HepG2 (cell line): ENCODE measurements at regions not wholly inside any gene's neighbourhood (a gene's known extent, or its start where the extent isn't known, plus 50 kb on each side); places are given as distances from the start of the nearest gene placed in this dataset.

ENCODE experiments used
- ATAC-seq: fragments of 200-7000 bp; cut with Tn5 transposase; 3 replicates; pipeline ENCODE4 v1.9.1; 2020; ENCODE audit warnings: mild to moderate bottlenecking, moderate library complexity
- BruUV-seq: library from RNA; stranded (reverse); fragments of 400-500 nt; replicated peaks from 2 replicates; lab custom pipeline; 2021; lab: Mats Ljungman, UMichigan
- CTCF ChIA-PET: fragments of 300-600 bp; formaldehyde crosslinking; extraction: SDS; loops from one replicate; lab custom pipeline; 2021; ENCODE audit warnings: low total read pairs, inconsistent platforms, low intra/inter-chr PET ratio; lab: Yijun Ruan, JAX
- POLR2A ChIA-PET: fragments of 350-600 bp; sonication (Branson Sonifier 250); formaldehyde crosslinking; loops from one replicate; lab custom pipeline; 2020; ENCODE audit warnings: antibody characterized with exemption, inconsistent platforms; lab: Yijun Ruan, JAX
- DNase-seq: peaks from one replicate; pipeline ENCODE4 v3.0.0-alpha.2; 2015; ENCODE audit warnings: low spot score
- FAIRE-seq: peaks from 3 replicates; lab custom pipeline; 2011; peaks lifted over from hg19 to GRCh38; lab: Jason Lieb, UNC
- H2AFZ ChIP-seq: one replicate; pipeline ENCODE4 v1.6.1; 2011; ENCODE audit warnings: low read length, inconsistent platforms
- H3K27ac ChIP-seq: fragments of 300-600 bp; 3 replicates; pipeline ENCODE4 v1.8.0; 2011; ENCODE audit warnings: mixed run types, mild to moderate bottlenecking, mixed read lengths, low read length, inconsistent platforms; ENCODE audit not compliant: insufficient read depth; ENCODE audit errors: extremely low read length
- H3K27me3 ChIP-seq, 2 experiments: fragments of 200-600 bp in 1 of 2; 2 replicates in 1 of 2; 3 replicates in 1 of 2; pipeline versions ENCODE4 v1.6.0 to v1.8.0; 2011; ENCODE audit warnings: low read length in 2 of 2, mild to moderate bottlenecking in 2 of 2, moderate library complexity in 2 of 2, inconsistent platforms in 1 of 2; ENCODE audit not compliant: insufficient read depth in 2 of 2, control insufficient read depth in 1 of 2
- H3K36me3 ChIP-seq, 2 experiments: fragments of 200-600 bp in 1 of 2; replicated peaks in 1 of 2; 2 replicates in 1 of 2; 3 replicates in 1 of 2; pipeline versions ENCODE4 v1.5.1 to v1.8.0; 2011; ENCODE audit warnings: low read length in 2 of 2, inconsistent platforms in 1 of 2; ENCODE audit not compliant: insufficient read depth in 2 of 2, control insufficient read depth in 1 of 2
- H3K4me1 ChIP-seq: 2 replicates; pipeline ENCODE4 v1.5.1; 2012; ENCODE audit warnings: low read length, inconsistent platforms; ENCODE audit not compliant: insufficient read depth
- H3K4me2 ChIP-seq: 2 replicates; pipeline ENCODE4 v1.6.0; 2011; ENCODE audit warnings: low read depth, low read length, inconsistent platforms
- H3K4me3 ChIP-seq, 3 experiments: fragments of 200-600 bp in 1 of 3; sonication (generic), shearing (Covaris generic) in 1 of 3; replicated peaks in 1 of 3; 2 replicates each; pipeline ENCODE4 v1.5.1; 2011 to 2016; ENCODE audit warnings: low read length in 3 of 3, inconsistent platforms in 2 of 3, low read depth in 2 of 3, mild to moderate bottlenecking in 2 of 3, control low read depth in 1 of 3, mixed read lengths in 1 of 3; ENCODE audit not compliant: insufficient read depth in 1 of 3
- H3K79me2 ChIP-seq: one replicate; pipeline ENCODE4 v1.6.1; 2011; ENCODE audit warnings: low read length, inconsistent platforms; ENCODE audit not compliant: insufficient read depth
- H3K9ac ChIP-seq: 2 replicates; pipeline ENCODE4 v1.6.0; 2011; ENCODE audit warnings: mild to moderate bottlenecking, low read depth, low read length, inconsistent platforms; ENCODE audit not compliant: insufficient read depth
- H3K9me3 ChIP-seq: 2 replicates; pipeline ENCODE4 v1.5.1; 2012; ENCODE audit warnings: mild to moderate bottlenecking, low read length
- H4K20me1 ChIP-seq: 2 replicates; pipeline ENCODE4 v1.6.0; 2011; ENCODE audit warnings: inconsistent platforms, mild to moderate bottlenecking, low read length, moderate library complexity; ENCODE audit not compliant: insufficient read depth
- CBFB ChIP-seq: sonication (generic); formaldehyde crosslinking; IDR thresholded peaks from 2 replicates; pipeline ENCODE4 v1.4.0; 2020; ENCODE audit warnings: missing genetic modification reagents
- EP300 ChIP-seq, 3 experiments: sonication (generic) in 1 of 3; formaldehyde crosslinking in 1 of 3; IDR thresholded peaks; 2 replicates each; pipeline versions ENCODE4 v1.5.1 to v1.6.1; 2011 to 2020; ENCODE audit warnings: low read depth in 2 of 3, low read length in 2 of 3, borderline replicate concordance in 1 of 3, improper control_type of control experiment in 1 of 3, mild to moderate bottlenecking in 1 of 3, missing genetic modification reagents in 1 of 3, moderate library complexity in 1 of 3
- ERF ChIP-seq: IDR thresholded peaks from 2 replicates; pipeline ENCODE4 v1.6.1; 2018; ENCODE audit warnings: missing biosample characterization, missing genetic modification reagents
- IRX3 ChIP-seq: sonication (generic); formaldehyde crosslinking; IDR thresholded peaks from 2 replicates; pipeline ENCODE4 v1.8.1; 2023; ENCODE audit warnings: mild to moderate bottlenecking, low read depth, missing genetic modification reagents, borderline replicate concordance
- NR2F6 ChIP-seq, 2 experiments: IDR thresholded peaks; 2 replicates each; pipeline ENCODE4 v1.6.1; 2016; ENCODE audit warnings: antibody characterized with exemption in 1 of 2, mild to moderate bottlenecking in 1 of 2
- PHF20 ChIP-seq: sonication (generic); formaldehyde crosslinking; IDR thresholded peaks from 2 replicates; pipeline ENCODE4 v1.5.0; 2020; ENCODE audit warnings: mild to moderate bottlenecking, missing genetic modification reagents
- SIN3B ChIP-seq: fragments of 150-350 bp; IDR thresholded peaks from 2 replicates; pipeline ENCODE4 v1.6.1; 2014; ENCODE audit warnings: low read length
- ZFP90 ChIP-seq: sonication (generic); formaldehyde crosslinking; IDR thresholded peaks from 2 replicates; pipeline ENCODE4 v1.8.0; 2022; ENCODE audit warnings: missing genetic modification reagents, mild to moderate bottlenecking, inconsistent platforms, borderline replicate concordance
- ZNF136 ChIP-seq: sonication (generic); formaldehyde crosslinking; IDR thresholded peaks from 2 replicates; pipeline ENCODE4 v1.8.1; 2022; ENCODE audit warnings: low read depth, mild to moderate bottlenecking, moderate library complexity, missing genetic modification reagents
- ZNF207 ChIP-seq: fragments of 450-650 bp; IDR thresholded peaks from 2 replicates; pipeline ENCODE4 v1.6.1; 2016; ENCODE audit warnings: antibody characterized with exemption, borderline replicate concordance
- ZNF3 ChIP-seq: IDR thresholded peaks from 2 replicates; pipeline ENCODE4 v1.7.0; 2017; ENCODE audit warnings: inconsistent platforms
- ZNF652 ChIP-seq: IDR thresholded peaks from 2 replicates; pipeline ENCODE4 v1.6.1; 2016; ENCODE audit warnings: low read depth, borderline replicate concordance
- ZNF841 ChIP-seq: sonication (generic); formaldehyde crosslinking; IDR thresholded peaks from 2 replicates; pipeline ENCODE4 v1.8.1; 2023; ENCODE audit warnings: missing genetic modification reagents, borderline replicate concordance
- ZNF850 ChIP-seq: sonication (generic); formaldehyde crosslinking; conservative IDR thresholded peaks from 2 replicates; pipeline ENCODE4 v1.9.0; 2021; ENCODE audit warnings: mild to moderate bottlenecking, missing genetic modification reagents
- WGBS: methylation state at CpG from one replicate; pipeline ENCODE4 v1.1.6; 2017; ENCODE audit warnings: low lambda C conversion rate; 5-methylcytosine and 5-hydroxymethylcytosine counted together
- in situ Hi-C: cut with HindIII; loops from 2 replicates; pipeline ENCODE4 v1.10.0; 2017; ENCODE audit warnings: low pct_unique_long_range_greater_than_20kb; ENCODE audit not compliant: extremely low pct_ligation_motif_present
- intact Hi-C: fragments of 100-400 bp; cut with micrococcal nuclease; formaldehyde crosslinking; loops from one replicate; pipeline ENCODE4 v1.10.0; 2022; ENCODE audit not compliant: unreplicated experiment
- TF ChIP-seq, protein P1 (sequence below): sonication (generic); formaldehyde crosslinking; IDR thresholded peaks from 2 replicates; pipeline ENCODE4 v1.8.0; 2022; ENCODE audit warnings: mild to moderate bottlenecking, missing genetic modification reagents, moderate library complexity
- TF ChIP-seq, protein P2 (sequence below): sonication (generic); formaldehyde crosslinking; IDR thresholded peaks from 2 replicates; pipeline ENCODE4 v1.4.0; 2020; ENCODE audit warnings: missing genetic modification reagents, borderline replicate concordance
- TF ChIP-seq, protein P3 (sequence below), 2 experiments: sonication (generic) in 1 of 2; formaldehyde crosslinking in 1 of 2; IDR thresholded peaks; 2 replicates each; pipeline versions ENCODE4 v1.4.0 to v1.6.1; 2018 to 2020; ENCODE audit warnings: missing genetic modification reagents in 2 of 2, borderline replicate concordance in 1 of 2, low read depth in 1 of 2, mild to moderate bottlenecking in 1 of 2, missing biosample characterization in 1 of 2

DNA sequence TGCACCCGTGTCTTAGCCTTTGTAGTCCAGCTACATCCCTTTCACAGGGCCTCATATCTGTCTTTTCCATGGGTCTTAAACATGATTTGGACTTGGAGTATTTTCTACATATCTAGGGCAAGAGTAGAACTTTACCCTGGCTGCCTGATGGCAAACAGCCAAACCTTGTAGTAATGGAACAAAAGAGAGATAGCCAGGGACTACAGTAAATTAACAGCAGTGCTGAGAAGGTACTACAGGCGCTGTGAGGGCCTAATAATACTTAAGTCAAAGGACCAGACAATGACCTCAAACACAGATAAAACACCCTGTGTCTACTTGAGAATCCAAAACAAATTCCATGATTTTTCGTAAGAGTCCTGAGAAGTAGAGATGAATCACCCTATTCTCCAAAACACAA lies 111.0 kb upstream of the WDR17 start (continued):
- no peak for TF ChIP-seq IRX3
- TF ChIP-seq, protein P1, sequence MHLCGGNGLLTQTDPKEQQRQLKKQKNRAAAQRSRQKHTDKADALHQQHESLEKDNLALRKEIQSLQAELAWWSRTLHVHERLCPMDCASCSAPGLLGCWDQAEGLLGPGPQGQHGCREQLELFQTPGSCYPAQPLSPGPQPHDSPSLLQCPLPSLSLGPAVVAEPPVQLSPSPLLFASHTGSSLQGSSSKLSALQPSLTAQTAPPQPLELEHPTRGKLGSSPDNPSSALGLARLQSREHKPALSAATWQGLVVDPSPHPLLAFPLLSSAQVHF, result no peak
- no peak for TF ChIP-seq ZNF841 (CRISPR knock-in tag)
- TF ChIP-seq ZNF3, result no peak

DNA sequence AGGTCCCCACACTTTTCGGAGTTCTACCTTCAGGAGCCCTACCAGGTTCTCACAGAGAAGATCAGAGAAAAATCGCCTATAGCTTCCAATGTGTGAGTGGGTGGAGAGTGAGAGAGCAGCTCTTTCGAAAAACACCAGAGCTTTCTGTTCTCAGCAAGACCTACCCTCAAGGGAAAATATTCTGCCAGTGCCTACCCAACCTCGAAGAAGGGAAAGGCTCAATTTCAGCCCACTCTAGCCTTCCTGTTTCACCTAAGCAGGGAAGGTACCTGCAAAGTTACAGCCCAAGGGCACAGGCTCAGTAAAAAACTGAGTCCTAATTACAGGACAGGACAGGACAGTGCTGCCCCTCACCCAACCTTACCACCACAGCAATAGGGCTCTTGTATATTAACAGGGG lies 104.0 kb upstream of the WDR17 start:
- DNase-seq (no peak), ATAC-seq (no peak)
- H3K9me3 ChIP-seq, result no peaks in the 10 kb centered on the region; the same call in 1 of the 2 replicates
- WGBS, result 14% methylated on average over 4 of the region's 4 CpGs
- H4K20me1 ChIP-seq, result no peaks in the 10 kb centered on the region
- H2AFZ ChIP-seq, result no peak overlapping the region
- ChIA-PET CTCF (no interaction called here), POLR2A (no interaction called here)
- TF ChIP-seq, protein P2, sequence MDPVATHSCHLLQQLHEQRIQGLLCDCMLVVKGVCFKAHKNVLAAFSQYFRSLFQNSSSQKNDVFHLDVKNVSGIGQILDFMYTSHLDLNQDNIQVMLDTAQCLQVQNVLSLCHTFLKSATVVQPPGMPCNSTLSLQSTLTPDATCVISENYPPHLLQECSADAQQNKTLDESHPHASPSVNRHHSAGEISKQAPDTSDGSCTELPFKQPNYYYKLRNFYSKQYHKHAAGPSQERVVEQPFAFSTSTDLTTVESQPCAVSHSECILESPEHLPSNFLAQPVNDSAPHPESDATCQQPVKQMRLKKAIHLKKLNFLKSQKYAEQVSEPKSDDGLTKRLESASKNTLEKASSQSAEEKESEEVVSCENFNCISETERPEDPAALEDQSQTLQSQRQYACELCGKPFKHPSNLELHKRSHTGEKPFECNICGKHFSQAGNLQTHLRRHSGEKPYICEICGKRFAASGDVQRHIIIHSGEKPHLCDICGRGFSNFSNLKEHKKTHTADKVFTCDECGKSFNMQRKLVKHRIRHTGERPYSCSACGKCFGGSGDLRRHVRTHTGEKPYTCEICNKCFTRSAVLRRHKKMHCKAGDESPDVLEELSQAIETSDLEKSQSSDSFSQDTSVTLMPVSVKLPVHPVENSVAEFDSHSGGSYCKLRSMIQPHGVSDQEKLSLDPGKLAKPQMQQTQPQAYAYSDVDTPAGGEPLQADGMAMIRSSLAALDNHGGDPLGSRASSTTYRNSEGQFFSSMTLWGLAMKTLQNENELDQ (CRISPR knock-in tag), result no peak
- TF ChIP-seq PHF20 (CRISPR knock-in tag) (no peak), ZNF652 (CRISPR knock-in tag) (no peak), ZNF850 (CRISPR knock-in tag) (no peak), CBFB (CRISPR knock-in tag) (no peak), ZFP90 (CRISPR knock-in tag) (no peak), NR2F6 (IDR thresholded peaks at IDR 0.05) (no peak), NR2F6 (CRISPR knock-in tag; IDR thresholded peaks at IDR 0.05) (no peak), EP300 (IDR thresholded peaks at IDR 0.05; ENCODE audit: low read depth in 2 of 2, low read length in 2 of 2) (no peak), EP300 (CRISPR knock-in tag; IDR thresholded peaks at IDR 0.05; ENCODE audit: borderline replicate concordance) (no peak), ZNF136 (no peak), ZNF207 (no peak), SIN3B (no peak), ERF (CRISPR knock-in tag) (no peak)
- TF ChIP-seq, protein P3, sequence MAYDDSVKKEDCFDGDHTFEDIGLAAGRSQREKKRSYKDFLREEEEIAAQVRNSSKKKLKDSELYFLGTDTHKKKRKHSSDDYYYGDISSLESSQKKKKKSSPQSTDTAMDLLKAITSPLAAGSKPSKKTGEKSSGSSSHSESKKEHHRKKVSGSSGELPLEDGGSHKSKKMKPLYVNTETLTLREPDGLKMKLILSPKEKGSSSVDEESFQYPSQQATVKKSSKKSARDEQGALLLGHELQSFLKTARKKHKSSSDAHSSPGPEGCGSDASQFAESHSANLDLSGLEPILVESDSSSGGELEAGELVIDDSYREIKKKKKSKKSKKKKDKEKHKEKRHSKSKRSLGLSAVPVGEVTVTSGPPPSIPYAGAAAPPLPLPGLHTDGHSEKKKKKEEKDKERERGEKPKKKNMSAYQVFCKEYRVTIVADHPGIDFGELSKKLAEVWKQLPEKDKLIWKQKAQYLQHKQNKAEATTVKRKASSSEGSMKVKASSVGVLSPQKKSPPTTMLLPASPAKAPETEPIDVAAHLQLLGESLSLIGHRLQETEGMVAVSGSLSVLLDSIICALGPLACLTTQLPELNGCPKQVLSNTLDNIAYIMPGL (CRISPR knock-in tag; IDR thresholded peaks at IDR 0.05; ENCODE audit: borderline replicate concordance in 1 of 2, low read depth in 1 of 2), result no peak
- TF ChIP-seq, all 625 proteins: peak for 0
- Histone ChIP-seq H3K4me3 (no peak overlapping the region), H3K4me1 (no peaks in the 10 kb centered on the region), H3K27me3 (no peaks in the 10 kb centered on the region), H3K27ac (no peak overlapping the region), H3K9ac (no peak overlapping the region), H3K36me3 (no peaks in the 10 kb centered on the region), H3K79me2 (no peaks in the 10 kb centered on the region), H3K4me2 (no peak overlapping the region)
- in situ Hi-C loops, result no loop called here
- intact Hi-C loops, result loop anchor here (10.0 kb wide), 1 partner anchor 1577 kb away; no protein-coding TSS in a partner anchor
- FAIRE-seq, result no peak
- BruUV-seq, result no TSS peak
